22Rv1 (cell line): ENCODE measurements at regions not wholly inside any gene's neighbourhood (a gene's known extent, or its start where the extent isn't known, plus 50 kb on each side); places are given as distances from the start of the nearest gene placed in this dataset.

ENCODE experiments used
- ZFX ChIP-seq: fragments of 450-650 bp; IDR thresholded peaks from 2 replicates; pipeline ENCODE4 v1.6.1; 2017; ENCODE audit warnings: antibody characterized with exemption, borderline replicate concordance
- TF ChIP-seq, protein P1 (sequence below): fragments of 450-650 bp; IDR thresholded peaks from 2 replicates; pipeline ENCODE4 v1.5.1; 2017; ENCODE audit warnings: mild to moderate bottlenecking

DNA sequence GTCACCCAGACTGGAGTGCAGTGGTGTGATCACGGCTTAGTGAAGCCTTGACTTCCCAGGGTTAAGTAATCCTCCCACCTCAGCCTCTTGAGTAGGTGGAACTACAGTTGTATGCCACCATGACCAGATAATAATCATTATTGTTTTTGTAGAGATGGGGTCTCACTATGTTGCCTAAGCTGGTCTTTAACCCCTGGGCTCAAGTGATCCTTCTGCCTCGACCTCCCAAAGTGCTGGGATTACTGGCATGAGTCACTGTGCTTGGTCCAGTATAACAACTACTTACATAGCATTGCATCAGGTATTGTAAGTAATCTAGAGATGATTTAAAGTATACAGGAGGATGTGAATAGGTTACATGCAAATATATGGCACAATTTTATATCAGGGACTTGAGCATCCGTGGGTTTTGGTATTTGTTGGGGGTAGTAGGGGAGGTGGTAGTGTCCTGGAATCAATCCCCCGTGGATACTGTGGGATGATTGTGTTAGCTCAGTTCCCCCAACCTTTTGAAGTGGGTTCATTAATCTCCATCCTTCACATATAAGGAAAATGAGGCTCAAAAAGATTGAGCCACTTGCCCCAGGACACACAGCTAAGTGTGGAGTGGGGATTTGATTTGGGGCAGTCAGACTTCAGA, 61.4 kb upstream of the CNIH3 start:
- TF ChIP-seq, protein P1, sequence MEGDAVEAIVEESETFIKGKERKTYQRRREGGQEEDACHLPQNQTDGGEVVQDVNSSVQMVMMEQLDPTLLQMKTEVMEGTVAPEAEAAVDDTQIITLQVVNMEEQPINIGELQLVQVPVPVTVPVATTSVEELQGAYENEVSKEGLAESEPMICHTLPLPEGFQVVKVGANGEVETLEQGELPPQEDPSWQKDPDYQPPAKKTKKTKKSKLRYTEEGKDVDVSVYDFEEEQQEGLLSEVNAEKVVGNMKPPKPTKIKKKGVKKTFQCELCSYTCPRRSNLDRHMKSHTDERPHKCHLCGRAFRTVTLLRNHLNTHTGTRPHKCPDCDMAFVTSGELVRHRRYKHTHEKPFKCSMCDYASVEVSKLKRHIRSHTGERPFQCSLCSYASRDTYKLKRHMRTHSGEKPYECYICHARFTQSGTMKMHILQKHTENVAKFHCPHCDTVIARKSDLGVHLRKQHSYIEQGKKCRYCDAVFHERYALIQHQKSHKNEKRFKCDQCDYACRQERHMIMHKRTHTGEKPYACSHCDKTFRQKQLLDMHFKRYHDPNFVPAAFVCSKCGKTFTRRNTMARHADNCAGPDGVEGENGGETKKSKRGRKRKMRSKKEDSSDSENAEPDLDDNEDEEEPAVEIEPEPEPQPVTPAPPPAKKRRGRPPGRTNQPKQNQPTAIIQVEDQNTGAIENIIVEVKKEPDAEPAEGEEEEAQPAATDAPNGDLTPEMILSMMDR, result no peak
- no peak for TF ChIP-seq ZFX
